Stimulated activated CD4-positive, alpha-beta T cell treated with anti-CD3 and anti-CD28 coated beads, Interleukin-2, amount 100 ng/mL, for 48 hours (primary cell): ENCODE measurements at regions not wholly inside any gene's neighbourhood (a gene's known extent, or its start where the extent isn't known, plus 50 kb on each side); places are given as distances from the start of the nearest gene placed in this dataset.
"Not testable (repeated sequence)": the region's sequence is repeated elsewhere in the genome, so short reads cannot be mapped to it uniquely, and the experiment has no call there.

ENCODE experiments used
- DNase-seq, 2 donors: peaks; one replicate each; pipeline ENCODE4 v3.0.0-alpha.2; 2020

- DNase-seq, result no peak
Measured at GRCh38 chr3:112765531-112765930, 81.1 kb downstream of the CD200R1L start.

- no peak for DNase-seq
Measured at GRCh38 chr3:112763258-112763657, 83.4 kb downstream of the CD200R1L start.

- no peak for DNase-seq
Measured at GRCh38 chr3:112761062-112761638, 85.5 kb downstream of the CD200R1L start.

- DNase-seq, result no peak
Measured at GRCh38 chr3:112759681-112760080, 87.0 kb downstream of the CD200R1L start.

DNA sequence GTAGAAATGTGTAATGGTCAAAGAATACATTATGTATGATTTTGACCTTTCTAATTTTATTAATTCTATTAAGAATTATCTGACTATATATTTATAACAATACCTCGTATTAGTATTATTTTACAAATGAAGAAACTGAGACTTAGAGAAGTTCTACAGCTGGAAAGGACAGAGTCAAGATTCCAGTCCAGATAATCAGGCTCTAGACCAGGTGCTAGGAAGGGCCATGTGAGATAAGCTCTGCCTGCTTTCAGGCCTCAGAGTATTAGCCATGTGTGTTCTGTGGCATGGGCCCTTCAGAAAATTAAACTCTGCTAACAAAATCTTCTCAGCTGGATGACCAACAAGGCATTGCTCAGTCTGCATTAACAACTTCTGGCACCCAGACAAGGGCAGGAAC, 87.5 kb downstream of the CD200R1L start:
- DNase-seq, result no peak

DNA sequence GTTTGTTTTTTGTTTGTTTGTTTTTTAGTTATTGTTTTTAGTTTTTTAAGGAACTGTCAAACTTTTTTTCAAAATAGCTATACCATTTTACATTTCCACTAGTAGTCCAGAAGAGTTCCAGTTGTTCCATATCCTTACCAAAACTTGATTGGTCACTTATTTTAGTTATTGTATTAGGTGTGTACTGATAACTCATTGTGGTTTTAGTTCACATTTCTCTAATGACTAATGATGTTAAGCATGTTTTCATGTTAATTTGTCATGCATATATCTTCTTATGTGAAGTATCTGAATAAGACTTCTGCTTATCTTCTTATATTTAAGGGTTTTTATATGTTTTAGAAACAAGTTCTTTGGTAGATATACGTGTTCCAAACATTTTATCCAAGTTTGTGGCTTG, 89.5 kb downstream of the CD200R1L start:
- DNase-seq, result no peak

- no peak for DNase-seq
Measured at GRCh38 chr3:112755845-112756613, 90.6 kb downstream of the CD200R1L start.

DNA sequence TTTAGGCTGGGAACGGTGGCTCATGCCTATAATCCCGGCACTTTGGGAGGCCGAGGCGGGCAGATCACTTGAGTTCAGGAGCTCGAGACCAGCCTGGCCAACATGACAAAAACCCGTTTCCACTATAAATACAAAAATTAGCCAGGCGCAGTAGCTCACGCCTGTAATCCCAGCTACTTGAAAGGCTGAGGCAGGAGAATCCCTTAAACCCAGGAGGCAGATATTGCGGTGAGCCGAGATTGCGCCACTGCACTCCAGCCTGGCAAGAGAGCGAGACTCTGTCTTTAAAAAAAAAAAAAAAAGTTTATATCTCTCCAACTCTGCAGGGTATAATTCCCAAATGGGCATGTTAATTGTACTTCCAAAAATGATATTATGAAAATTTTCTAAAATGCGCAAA, 91.6 kb downstream of the CD200R1L start:
- DNase-seq, result not testable (repeated sequence)

DNA sequence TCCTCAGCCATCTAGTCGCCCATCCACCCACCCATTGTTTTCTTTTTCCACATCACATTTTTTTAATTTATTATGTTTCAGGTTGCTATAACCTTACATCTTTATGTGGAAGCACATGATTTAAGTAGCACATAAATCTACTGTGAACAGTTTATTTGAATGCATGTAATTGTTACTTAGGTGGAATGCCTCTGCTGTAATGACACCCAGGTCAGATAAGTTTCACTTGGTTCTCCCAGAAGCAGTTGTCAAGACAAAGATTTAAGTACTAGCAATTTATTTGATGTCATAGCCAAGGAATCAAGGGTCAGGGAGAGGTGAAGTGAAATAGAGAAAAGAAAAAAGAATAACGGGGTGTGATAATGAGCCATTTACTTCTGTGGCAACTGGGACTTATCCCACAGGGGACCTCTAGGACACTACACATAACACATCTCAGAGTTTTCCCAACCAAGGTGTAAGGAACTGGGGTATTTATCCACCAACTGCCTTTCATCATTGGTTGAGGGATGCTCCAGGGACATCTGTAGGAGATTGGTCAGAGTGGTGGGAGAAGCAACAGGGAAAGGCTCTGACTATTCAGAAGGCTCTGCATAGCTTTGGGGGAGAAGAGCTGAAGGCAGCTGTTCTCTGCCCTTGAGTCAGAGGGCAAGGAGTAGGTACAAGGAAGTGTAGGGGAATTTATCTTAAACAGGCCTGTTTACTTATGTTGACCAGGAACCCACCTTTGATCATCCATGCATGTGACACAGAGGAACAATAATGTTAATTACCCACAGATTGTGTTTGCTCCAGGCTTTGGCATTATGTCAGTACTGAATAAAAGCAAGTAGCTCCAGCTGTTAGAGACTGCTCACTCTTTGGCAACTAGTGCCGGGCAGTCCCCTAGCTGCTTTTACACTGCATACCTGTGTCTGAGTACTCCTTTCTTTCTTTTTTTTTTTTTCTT, 94.8 kb downstream of the CD200R1L start:
- no peak for DNase-seq

- no peak for DNase-seq
Measured at GRCh38 chr3:112751061-112751460, 95.6 kb downstream of the CD200R1L start.

GRCh38 chr3:112747624-112748023, 99.0 kb downstream of the CD200R1L start:
- no peak for DNase-seq

GRCh38 chr3:112746675-112747280, 99.9 kb downstream of the CD200R1L start:
- DNase-seq, result no peak

- no peak for DNase-seq
Measured at GRCh38 chr3:112745567-112746248, 101.0 kb downstream of the CD200R1L start.

DNA sequence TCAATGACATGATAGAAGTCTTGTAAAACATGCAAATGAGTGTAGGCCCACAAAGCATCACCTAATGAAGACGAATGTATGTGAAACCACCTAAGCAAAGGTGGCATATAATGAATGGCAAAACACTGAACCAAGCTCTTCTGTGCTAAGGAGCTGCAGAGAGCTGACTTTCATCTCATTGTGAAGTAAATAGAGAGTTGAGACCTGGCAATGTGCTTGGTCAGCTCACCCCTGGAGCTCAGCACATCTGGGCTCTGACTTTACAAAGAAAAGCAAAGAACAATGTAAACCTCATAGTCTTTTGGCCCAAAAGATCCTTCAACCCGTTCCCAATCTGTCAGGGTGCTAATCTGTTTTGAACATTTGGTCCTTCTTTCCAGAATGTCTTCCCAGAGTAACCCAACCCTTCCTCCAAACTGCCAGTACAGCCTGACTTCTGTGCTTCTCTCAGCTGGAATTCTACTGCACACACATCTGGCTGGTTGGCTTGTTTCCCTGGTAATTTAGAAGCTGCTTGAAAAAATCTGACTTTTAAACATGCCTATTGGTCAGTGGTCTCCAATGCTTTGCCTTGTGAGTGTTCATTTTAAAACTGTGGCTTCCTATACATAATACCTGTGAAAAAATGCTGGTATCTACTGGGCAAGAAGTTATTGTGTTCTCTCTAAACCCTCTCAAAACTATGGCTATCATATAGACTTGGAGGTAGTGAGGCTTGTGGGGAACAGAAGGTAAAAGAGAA, 101.7 kb downstream of the CD200R1L start:
- DNase-seq, result no peak

GRCh38 chr3:112744106-112744505, 102.6 kb downstream of the CD200R1L start:
- DNase-seq, result no peak

DNA sequence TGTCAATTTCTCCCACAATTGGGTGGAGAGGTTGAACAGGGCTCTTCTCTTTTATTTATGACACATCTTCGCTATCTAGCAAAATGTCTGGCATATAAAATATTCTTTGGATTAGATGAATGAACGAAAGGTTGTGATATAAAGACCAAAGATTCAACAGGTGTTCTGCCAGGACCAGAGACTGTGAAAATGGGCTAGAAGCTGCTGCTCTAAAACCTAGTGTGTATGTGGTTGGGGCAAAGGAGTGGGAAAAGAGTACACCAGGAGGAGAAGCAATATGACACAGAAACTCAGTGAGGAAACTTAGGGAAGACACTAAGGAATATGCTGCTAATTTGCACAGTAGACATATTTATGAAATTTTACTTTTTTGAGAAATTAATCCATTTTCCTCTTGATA, 102.0 kb upstream of the CCDC80 start:
- DNase-seq, result no peak

GRCh38 chr3:112741983-112742382, 101.0 kb upstream of the CCDC80 start:
- DNase-seq, result no peak

- DNase-seq, result no peak
Measured at GRCh38 chr3:112740835-112741234, 99.9 kb upstream of the CCDC80 start.

DNA sequence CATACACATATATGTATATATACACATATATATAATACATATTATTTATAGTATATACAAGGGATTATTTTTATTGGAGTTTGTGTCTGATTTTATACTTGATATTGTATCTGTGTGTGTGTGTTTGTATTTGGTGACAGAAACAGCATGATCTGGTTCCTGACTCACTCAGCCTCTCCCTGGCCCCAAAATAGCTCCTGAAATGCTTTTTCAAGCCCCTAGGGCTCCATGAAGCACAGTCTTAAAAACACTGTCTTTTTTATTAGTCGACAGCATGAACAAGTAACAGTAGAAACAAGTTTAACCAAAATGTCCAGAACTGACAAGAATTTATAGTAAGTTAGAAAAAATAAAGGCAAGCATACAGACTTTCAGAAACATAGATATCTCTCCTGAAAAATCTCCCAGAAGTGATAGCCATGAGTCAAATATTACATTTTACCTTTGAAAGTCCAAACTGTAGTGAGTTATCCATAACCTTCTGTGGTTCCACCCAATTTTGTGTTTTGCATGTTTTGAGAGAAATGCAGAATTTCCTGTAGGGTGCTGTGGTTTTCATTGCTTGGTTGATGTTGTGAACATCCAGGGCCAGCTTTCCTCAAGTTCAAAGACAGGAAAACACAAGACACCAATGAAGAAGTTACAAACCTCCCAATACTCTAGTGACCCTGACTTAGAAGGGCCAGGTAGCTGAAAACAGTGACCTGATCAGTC, 98.5 kb upstream of the CCDC80 start:
- no peak for DNase-seq

GRCh38 chr3:112738366-112738765, 97.4 kb upstream of the CCDC80 start:
- no peak for DNase-seq
